HG03378 (cell line): ENCODE measurements at regions not wholly inside any gene's neighbourhood (a gene's known extent, or its start where the extent isn't known, plus 50 kb on each side); places are given as distances from the start of the nearest gene placed in this dataset.

Experiments
- ATAC-seq: cut with Tn5 transposase; IDR thresholded peaks from one replicate; pipeline ENCODE4 v1.9.1; 2021; ENCODE audit warnings: mild to moderate bottlenecking, moderate library complexity; ENCODE audit not compliant: unreplicated experiment

- no peak for ATAC-seq
These were observed 197.8 kb downstream of the ZNF648 start for GRCh38 chr1:181863736-181864135.

- ATAC-seq = no peak
These were observed 198.5 kb downstream of the ZNF648 start for GRCh38 chr1:181863006-181863405.

- no peak for ATAC-seq
These were observed 203.4 kb downstream of the ZNF648 start for GRCh38 chr1:181858135-181858534.
